Retina (tissue), 1 donor: ENCODE measurements at regions not wholly inside any gene's neighbourhood (a gene's known extent, or its start where the extent isn't known, plus 50 kb on each side); places are given as distances from the start of the nearest gene placed in this dataset.
"Not testable (repeated sequence)": the region's sequence is repeated elsewhere in the genome, so short reads cannot be mapped to it uniquely, and the experiment has no call there.

Experiments
- DNase-seq: peaks from one replicate; pipeline ENCODE4 v3.0.0-alpha.2; 2016

GRCh38 chr22:25492841-25493734, 71.4 kb upstream of the GRK3 start:
- DNase-seq, result peak; percentile 68

GRCh38 chr22:25493794-25494193, 70.7 kb upstream of the GRK3 start:
- DNase-seq, result no peak

GRCh38 chr22:25494774-25495173, 69.7 kb upstream of the GRK3 start:
- no peak for DNase-seq

GRCh38 chr22:25495285-25495684, 69.2 kb upstream of the GRK3 start:
- DNase-seq, result no peak

- no peak for DNase-seq
Measured at GRCh38 chr22:25496396-25497064, 67.9 kb upstream of the GRK3 start.

GRCh38 chr22:25497181-25497641, 67.3 kb upstream of the GRK3 start:
- DNase-seq, result no peak

GRCh38 chr22:25497716-25498115, 66.8 kb upstream of the GRK3 start:
- no peak for DNase-seq

GRCh38 chr22:25500671-25501070, 63.8 kb upstream of the GRK3 start:
- not testable (repeated sequence) for DNase-seq

- not testable (repeated sequence) for DNase-seq
Measured at GRCh38 chr22:25504017-25504416, 60.5 kb upstream of the GRK3 start.

- no peak for DNase-seq
Measured at GRCh38 chr22:25508161-25508560, 56.3 kb upstream of the GRK3 start.

GRCh38 chr22:25508761-25509321, 55.6 kb upstream of the GRK3 start:
- no peak for DNase-seq

- no peak for DNase-seq
Measured at GRCh38 chr22:25509374-25509791, 55.1 kb upstream of the GRK3 start.

- DNase-seq, result no peak
Measured at GRCh38 chr22:25510876-25511275, 53.6 kb upstream of the GRK3 start.

GRCh38 chr22:25511725-25512124, 52.8 kb upstream of the GRK3 start:
- DNase-seq, result no peak

GRCh38 chr22:25514436-25515180, 49.9 kb upstream of the GRK3 start:
- no peak for DNase-seq
